GM10248 (cell line): ENCODE measurements at regions not wholly inside any gene's neighbourhood (a gene's known extent, or its start where the extent isn't known, plus 50 kb on each side); places are given as distances from the start of the nearest gene placed in this dataset.

Experiments used
- CTCF ChIA-PET: fragments of 300-600 bp; sonication (Branson Sonifier 250); formaldehyde crosslinking; extraction: SDS; loops from one replicate; lab custom pipeline; 2021; ENCODE audit warnings: antibody characterized with exemption; lab: Yijun Ruan, JAX
- POLR2A ChIA-PET: fragments of 350-650 bp; sonication (Branson Sonifier 250); formaldehyde crosslinking; extraction: SDS; loops from one replicate; lab custom pipeline; 2020; ENCODE audit warnings: antibody characterized with exemption; lab: Yijun Ruan, JAX
- DNase-seq: peaks from one replicate; pipeline ENCODE4 v3.0.0; 2012; ENCODE audit errors: extremely low spot score
- CTCF ChIP-seq: IDR thresholded peaks from 2 replicates; pipeline ENCODE4 v1.5.1; 2012; ENCODE audit warnings: mild to moderate bottlenecking, low read depth; ENCODE audit errors: extremely low read depth, missing control alignments, control extremely low read depth

- TF ChIP-seq CTCF = no peak
- DNase-seq = no peak
- ChIA-PET POLR2A (no interaction called here), CTCF (interaction anchor here (1.0 kb wide), 1 partner anchor 16 kb away, joined by 3 read pairs; no protein-coding TSS in a partner anchor)
These were observed 98.1 kb upstream of the ZNF678 start for GRCh38 chr1:227465256-227465655.

DNA sequence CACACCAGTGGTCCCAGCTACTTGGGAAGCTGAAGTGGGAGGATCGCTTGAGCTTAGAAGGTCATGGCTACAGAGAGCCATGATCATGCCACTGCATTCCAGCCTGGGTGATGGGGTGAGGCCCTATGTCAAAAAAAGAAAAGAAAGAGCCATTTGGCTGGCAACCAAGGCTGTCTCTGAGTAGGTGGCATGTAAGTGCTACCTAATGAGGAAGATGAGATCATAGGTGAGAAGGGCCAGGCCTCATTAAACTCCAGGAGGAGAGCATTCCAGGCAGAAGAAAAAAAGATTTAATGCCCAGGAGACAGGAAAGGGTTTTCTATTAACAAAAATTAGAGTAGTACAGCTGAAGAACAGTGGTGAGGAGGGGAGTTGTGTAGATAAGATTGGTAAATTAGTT is 103.4 kb upstream of the ZNF678 start:
- no peak for DNase-seq
- ChIA-PET CTCF (interaction anchor here (1.4 to 2.2 kb wide), 3 partner anchors 12 to 61 kb away, joined by 3 to 7 read pairs (median 4); no protein-coding TSS in a partner anchor), POLR2A (no interaction called here)
- no peak for TF ChIP-seq CTCF

DNA sequence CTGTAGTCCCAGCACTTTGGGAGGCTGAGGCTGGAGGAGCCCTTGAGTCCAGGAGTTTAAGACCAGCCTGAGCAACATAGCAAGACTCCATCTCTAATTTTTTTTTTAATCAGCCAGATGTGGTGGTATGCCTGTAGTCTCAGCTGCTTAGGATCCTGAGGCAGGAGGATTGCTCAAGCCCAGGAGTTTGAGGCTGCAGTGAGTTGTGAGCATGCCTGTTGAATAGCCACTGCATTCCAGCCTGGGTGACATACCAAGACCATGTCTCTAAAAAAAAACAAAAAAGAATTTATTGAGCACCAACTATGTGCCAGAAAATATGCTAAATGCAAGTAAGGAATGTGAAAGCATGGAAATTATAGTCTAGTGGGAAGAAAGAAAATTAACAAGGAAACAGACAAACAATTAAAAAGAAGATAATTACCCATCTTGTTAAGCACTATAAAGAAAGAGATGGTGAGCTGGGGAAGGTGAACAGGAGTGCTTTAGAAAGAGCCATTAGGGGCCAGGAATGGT is 104.0 kb upstream of the ZNF678 start:
- ChIA-PET CTCF (interaction anchor here (1.1 to 2.2 kb wide), 6 partner anchors 9 to 83 kb away, joined by 3 to 7 read pairs (median 4); no protein-coding TSS in a partner anchor), POLR2A (no interaction called here)
- TF ChIP-seq CTCF = no peak
- DNase-seq = no peak

DNA sequence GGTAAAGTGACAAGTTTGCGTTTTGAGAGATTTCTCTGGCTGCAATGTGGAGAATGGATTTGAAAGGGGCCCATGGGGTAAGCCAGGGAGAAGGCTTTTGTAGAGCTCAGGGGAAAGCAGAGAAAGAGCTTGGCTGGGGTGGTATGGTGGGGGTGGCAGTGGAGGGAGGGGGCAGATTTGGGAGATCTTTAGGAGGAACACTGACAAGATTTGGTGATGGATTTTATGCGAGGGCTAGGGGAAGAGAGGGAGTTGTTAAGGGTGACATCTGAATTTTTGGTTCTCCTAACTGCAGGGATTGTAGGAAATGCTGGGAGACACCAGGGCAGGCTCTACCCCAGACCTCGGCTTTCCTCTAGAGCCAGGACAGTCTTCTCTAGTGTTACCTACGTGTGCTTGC is 108.7 kb upstream of the ZNF678 start:
- ChIA-PET POLR2A (no interaction called here), CTCF (no interaction called here)
- no peak for DNase-seq
- no peak for TF ChIP-seq CTCF

DNA sequence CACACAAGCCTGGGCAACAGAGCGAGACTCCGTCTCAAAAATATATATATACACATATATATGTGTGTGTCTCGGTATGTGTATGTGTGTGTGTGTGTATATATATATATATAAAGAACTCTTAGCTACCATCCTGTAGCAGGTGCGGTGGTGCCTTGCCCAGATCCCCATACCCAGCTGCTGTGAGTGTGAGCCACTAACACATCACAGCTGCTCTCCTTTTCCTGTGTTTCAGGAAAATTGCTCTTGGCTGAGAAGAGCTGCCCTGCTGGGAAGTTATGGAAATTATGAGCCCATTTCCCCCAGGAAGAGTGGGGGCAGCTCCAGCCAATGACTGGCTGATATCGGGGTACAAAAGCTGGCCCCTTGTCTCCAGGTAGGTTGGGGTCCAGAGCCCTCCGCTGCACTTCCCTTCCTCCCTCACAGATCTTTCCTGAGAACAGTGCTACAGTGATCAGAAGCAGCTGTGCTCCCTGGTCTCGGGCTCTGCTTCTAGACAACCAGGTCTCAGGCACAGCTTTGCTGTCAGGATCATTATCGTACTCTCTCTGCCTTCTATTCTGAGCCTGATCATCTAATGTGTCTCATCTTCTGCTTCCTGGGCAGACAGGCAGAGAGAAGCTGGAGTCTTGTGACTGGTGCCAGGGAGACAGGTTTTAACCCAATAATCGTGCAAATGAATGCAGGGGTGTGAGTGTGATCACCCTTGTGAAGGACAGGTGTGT is 109.6 kb upstream of the ZNF678 start:
- DNase-seq = no peak
- TF ChIP-seq CTCF = no peak
- ChIA-PET CTCF (no interaction called here), POLR2A (interaction anchor here (1.0 kb wide), 1 partner anchor 26 kb away, joined by 3 read pairs; no protein-coding TSS in a partner anchor)

DNA sequence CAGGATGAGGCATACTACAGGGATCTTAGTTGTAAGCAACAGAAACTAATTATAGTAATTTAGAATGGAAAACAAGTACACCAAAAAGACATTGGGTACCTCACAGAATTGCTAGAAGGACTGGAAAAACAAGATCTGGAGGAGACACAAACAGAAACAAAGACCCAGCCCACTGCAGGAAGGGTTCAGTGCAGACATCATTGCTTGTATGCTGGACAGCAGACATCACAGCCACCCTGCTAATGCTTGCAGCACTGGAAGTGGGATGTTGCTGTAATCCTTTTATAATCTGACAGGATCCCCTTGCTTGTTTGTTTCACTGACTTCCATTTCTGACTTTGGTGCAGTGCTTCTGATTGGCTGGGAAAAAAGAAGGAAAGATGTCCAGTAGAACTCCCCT is 111.4 kb upstream of the ZNF678 start:
- no peak for TF ChIP-seq CTCF
- ChIA-PET POLR2A (no interaction called here), CTCF (interaction anchor here (5.2 kb wide), 1 partner anchor 12 kb away, joined by 22 read pairs; no protein-coding TSS in a partner anchor)
- no peak for DNase-seq
